ENCODE measurements at regions not wholly inside any gene's neighbourhood (a gene's known extent, or its start where the extent isn't known, plus 50 kb on each side); places are given as distances from the start of the nearest gene placed in this dataset.

- DNase-seq (ENCODE audit: low spot score): no peak
- no peaks in the 10 kb centered on the region for H3K36me3 Mint-ChIP-seq (ENCODE audit: low read depth)
- H3K27ac Mint-ChIP-seq: no peak overlapping the region
- peaks cover 10% of the 10 kb centered on the region for H3K27me3 Mint-ChIP-seq (ENCODE audit: low read depth)
- H3K9me3 Mint-ChIP-seq: peaks cover 13% of the 10 kb centered on the region
- H3K4me3 Mint-ChIP-seq: no peak overlapping the region
- H3K4me1 Mint-ChIP-seq (ENCODE audit: low read depth): no peaks in the 10 kb centered on the region
These were observed 61.1 kb upstream of the CXCR4 start for GRCh38 chr2:136178941-136179601.

DNA sequence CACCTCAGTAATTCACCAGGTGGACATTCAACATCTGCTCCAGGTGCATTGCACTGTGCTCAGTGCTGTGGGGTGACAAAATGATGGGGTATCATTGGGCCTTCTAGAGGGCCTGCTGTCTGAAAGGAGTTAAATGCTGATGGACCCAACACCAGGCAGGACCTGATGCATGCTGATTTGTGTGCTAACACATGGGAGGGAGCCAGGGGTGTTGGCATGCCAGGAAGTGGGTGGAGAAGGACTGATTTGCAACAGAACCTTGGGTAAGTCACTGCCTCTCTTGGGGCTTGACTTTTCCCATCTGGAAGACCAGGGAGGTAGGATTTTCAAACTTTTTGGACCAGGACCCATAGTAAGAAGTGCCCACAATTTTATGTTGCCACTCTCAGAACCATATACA lies 57.9 kb upstream of the CXCR4 start:
- Mint-ChIP-seq H3K4me3 (no peak overlapping the region), H3K27me3 (ENCODE audit: low read depth) (peaks cover 9% of the 10 kb centered on the region), H3K9me3 (peaks cover 7% of the 10 kb centered on the region), H3K36me3 (ENCODE audit: low read depth) (no peaks in the 10 kb centered on the region), H3K27ac (no peak overlapping the region), H3K4me1 (ENCODE audit: low read depth) (peaks cover 5% of the 10 kb centered on the region)
- no peak for DNase-seq (ENCODE audit: low spot score)

- Mint-ChIP-seq H3K36me3 (ENCODE audit: low read depth) (no peaks in the 10 kb centered on the region), H3K4me3 (no peak overlapping the region), H3K9me3 (peaks cover 7% of the 10 kb centered on the region), H3K27ac (no peak overlapping the region), H3K27me3 (ENCODE audit: low read depth) (peaks cover 9% of the 10 kb centered on the region), H3K4me1 (ENCODE audit: low read depth) (peaks cover 5% of the 10 kb centered on the region)
- no peak for DNase-seq (ENCODE audit: low spot score)
These were observed 57.5 kb upstream of the CXCR4 start for GRCh38 chr2:136175466-136175865.

DNA sequence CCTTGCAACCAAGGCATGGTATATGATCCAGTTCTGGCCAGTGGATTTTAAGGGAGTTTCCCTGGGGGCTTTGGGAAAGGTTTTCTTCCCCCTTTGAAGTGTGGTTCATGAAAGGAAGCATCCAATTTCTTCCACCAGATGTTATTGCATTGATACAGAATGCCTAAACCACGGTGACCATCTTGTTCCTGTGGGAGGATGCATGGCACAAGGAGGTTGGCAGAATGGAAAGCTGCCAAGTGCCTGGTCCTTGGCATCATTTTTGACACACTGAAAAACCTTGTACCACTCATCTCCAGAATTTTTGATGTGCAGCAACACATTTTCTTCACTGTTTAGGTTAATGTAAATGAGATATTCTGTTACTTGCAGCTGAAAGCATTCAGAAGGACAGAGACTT lies 55.2 kb upstream of the CXCR4 start:
- no peak overlapping the region for H3K27ac Mint-ChIP-seq
- no peak overlapping the region for H3K4me3 Mint-ChIP-seq
- H3K36me3 Mint-ChIP-seq (ENCODE audit: low read depth): no peaks in the 10 kb centered on the region
- peaks cover 5% of the 10 kb centered on the region for H3K4me1 Mint-ChIP-seq (ENCODE audit: low read depth)
- peaks cover 9% of the 10 kb centered on the region for H3K27me3 Mint-ChIP-seq (ENCODE audit: low read depth)
- H3K9me3 Mint-ChIP-seq: peaks cover 5% of the 10 kb centered on the region
- no peak for DNase-seq (ENCODE audit: low spot score)

GRCh38 chr2:136171223-136171622 lies 53.3 kb upstream of the CXCR4 start:
- Mint-ChIP-seq H3K36me3 (ENCODE audit: low read depth) (no peaks in the 10 kb centered on the region), H3K4me3 (no peak overlapping the region), H3K4me1 (ENCODE audit: low read depth) (peaks cover 5% of the 10 kb centered on the region), H3K27me3 (ENCODE audit: low read depth) (peaks cover 9% of the 10 kb centered on the region), H3K9me3 (no peaks in the 10 kb centered on the region), H3K27ac (no peak overlapping the region)
- no peak for DNase-seq (ENCODE audit: low spot score)

DNA sequence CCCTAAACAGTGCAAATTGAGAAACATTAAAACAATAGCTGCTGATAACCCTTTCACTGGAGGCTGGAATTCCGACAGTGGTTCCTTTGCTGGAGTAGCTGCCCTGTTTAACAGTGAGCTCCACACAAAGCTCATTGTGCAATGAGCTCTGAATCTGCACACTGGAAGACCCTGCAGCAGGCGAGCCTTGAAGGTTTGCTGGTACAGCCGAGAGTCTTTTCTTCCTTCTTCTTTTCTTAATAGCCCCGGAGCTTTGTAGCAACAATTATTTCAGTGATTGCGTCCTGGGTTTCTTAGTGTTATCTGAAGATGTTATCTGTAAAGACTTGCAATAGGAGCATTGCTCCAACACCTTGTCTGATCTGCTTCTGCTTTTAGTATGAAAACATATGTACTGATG lies 50.8 kb upstream of the CXCR4 start:
- no peaks in the 10 kb centered on the region for H3K36me3 Mint-ChIP-seq (ENCODE audit: low read depth)
- peaks cover 9% of the 10 kb centered on the region for H3K27me3 Mint-ChIP-seq (ENCODE audit: low read depth)
- H3K4me1 Mint-ChIP-seq (ENCODE audit: low read depth): peaks cover 5% of the 10 kb centered on the region
- no peaks in the 10 kb centered on the region for H3K9me3 Mint-ChIP-seq
- no peak overlapping the region for H3K4me3 Mint-ChIP-seq
- H3K27ac Mint-ChIP-seq: no peak overlapping the region
- DNase-seq (ENCODE audit: low spot score): no peak

DNA sequence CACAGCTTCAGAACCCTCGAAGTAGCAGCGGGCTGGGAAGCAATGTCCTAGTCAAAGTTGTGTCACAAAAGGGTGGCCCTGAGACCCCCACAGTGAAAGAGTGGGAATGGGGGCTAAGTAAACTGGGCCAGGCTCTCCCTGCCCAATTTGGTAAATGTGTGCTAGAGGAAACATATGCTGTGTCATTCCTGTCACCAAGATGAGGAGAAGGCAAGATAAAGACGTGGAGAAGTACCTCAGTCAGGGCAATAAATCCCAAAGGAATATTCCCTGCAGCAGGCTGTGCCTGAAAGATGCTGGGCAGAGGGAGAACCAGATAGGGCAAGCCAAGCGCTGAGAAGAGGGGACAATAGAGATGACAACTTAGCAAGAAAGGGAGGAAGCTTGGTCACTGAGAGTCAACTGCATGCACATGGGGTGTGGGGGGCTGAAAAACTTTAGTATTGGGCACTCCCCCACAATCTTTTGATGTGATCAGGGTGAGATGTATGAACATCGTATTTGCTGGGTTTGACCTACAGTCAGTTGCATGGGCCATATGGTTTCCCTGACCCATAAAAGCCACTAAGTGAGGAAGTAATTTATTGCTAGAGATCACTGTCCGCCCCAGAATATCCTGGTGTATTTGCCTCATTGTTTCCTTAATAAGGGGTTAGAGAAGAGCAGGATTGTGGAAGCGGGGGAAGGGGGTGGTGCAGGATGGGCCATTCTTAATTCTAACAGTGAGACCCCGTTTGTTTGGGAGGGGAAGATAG lies 49.9 kb upstream of the CXCR4 start:
- Mint-ChIP-seq H3K9me3 (no peaks in the 10 kb centered on the region), H3K27me3 (ENCODE audit: low read depth) (peaks cover 5% of the 10 kb centered on the region), H3K4me3 (no peak overlapping the region), H3K27ac (no peak overlapping the region), H3K4me1 (ENCODE audit: low read depth) (peaks cover 7% of the 10 kb centered on the region), H3K36me3 (ENCODE audit: low read depth) (no peaks in the 10 kb centered on the region)
- no peak for DNase-seq (ENCODE audit: low spot score)
